Hematopoietic multipotent progenitor cell treated with erythropoietin and hydrocortisone succinate and interleukin-3 and kit ligand, for 4 days (in vitro differentiated cells): ENCODE measurements at regions not wholly inside any gene's neighbourhood (a gene's known extent, or its start where the extent isn't known, plus 50 kb on each side); places are given as distances from the start of the nearest gene placed in this dataset.

Source experiments
- DNase-seq: peaks from one replicate; pipeline ENCODE4 v3.0.0-alpha.2; 2015

- no peak for DNase-seq
Observed at GRCh38 chr14:53510281-53510912, 357.3 kb upstream of the DDHD1 start.

GRCh38 chr14:53509276-53510244, 356.4 kb upstream of the DDHD1 start:
- no peak for DNase-seq

DNA sequence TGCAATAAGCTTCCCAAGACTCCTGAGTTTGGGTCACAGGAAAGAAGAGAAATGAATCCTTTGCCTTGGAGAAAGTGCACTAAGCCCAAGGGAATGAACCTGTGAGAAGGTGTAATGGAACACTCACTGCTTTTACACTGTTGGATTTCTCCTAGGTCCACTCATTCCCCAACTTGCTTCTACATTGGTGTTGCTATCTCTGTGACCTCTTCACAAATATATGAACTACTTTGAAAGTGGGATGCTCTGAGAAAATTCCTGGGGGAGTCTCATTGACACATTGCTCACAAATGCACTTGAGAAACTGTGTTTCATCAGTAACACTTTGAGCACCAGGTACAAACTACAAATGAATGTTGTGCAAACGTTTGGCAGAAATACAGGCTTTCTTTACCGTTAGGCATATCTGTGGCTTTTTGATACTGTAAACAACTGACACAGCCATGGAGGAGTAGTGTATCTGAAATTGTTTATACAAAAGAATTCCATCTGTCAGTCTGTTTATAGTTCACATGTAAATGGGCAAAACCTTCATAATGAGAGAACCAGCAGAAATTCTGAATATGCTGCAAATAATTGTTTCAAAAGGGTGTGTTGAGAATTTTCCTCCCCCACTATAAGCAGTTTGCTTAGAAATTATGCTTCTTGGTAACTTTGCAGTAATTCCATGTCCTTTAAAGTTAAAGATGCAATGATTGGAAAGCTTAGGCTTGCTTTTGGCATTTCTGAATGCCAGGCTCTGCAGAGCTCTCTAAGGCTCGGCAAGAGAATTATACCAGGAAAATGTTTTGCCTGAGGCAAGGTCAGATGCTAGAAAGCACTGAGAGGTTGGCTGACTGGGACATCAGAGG, 348.5 kb upstream of the DDHD1 start:
- no peak for DNase-seq

DNA sequence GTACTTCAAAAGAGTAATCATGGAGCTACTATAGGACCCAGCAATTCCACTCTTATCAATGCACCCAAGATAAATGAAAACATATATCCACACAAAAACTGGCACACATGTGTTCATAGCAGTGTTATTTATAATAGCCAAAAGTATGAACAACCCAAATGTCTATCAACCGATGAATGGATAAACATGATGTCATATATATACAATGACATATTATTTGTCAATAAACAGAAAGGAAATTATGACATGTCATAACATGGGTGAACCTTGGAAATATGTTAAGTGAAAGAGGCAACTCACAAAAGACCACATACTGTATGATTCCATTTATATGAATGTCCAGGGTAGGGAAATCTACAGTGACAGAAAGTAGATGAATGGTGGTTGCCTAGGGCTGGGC, 347.1 kb upstream of the DDHD1 start:
- no peak for DNase-seq

- no peak for DNase-seq
Observed at GRCh38 chr14:53496668-53497067, 343.5 kb upstream of the DDHD1 start.

- DNase-seq = no peak
Observed at GRCh38 chr14:53495846-53496343, 342.8 kb upstream of the DDHD1 start.

GRCh38 chr14:53494587-53494986, 341.5 kb upstream of the DDHD1 start:
- DNase-seq = no peak

- DNase-seq = no peak
Observed at GRCh38 chr14:53493860-53494259, 340.7 kb upstream of the DDHD1 start.

GRCh38 chr14:53493320-53493719, 340.2 kb upstream of the DDHD1 start:
- no peak for DNase-seq

DNA sequence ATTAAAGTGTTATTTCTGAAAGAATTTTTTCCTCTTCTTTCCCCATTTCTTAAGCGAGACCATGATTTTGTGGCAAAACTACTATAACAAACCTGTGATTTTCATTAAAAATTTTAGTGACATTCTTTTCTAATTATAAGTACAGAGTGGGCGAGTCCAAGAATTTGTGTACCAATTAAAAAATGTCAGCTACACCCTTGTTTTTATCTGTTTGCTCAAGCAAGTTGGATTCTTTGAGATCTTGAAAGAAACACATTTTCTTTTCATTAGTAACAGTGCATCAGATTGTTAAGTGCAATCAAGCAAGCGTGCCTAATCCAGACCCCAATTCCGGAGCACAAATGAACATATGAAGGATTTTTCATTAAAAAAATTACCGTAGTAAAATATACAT, 338.8 kb upstream of the DDHD1 start:
- DNase-seq = no peak

DNA sequence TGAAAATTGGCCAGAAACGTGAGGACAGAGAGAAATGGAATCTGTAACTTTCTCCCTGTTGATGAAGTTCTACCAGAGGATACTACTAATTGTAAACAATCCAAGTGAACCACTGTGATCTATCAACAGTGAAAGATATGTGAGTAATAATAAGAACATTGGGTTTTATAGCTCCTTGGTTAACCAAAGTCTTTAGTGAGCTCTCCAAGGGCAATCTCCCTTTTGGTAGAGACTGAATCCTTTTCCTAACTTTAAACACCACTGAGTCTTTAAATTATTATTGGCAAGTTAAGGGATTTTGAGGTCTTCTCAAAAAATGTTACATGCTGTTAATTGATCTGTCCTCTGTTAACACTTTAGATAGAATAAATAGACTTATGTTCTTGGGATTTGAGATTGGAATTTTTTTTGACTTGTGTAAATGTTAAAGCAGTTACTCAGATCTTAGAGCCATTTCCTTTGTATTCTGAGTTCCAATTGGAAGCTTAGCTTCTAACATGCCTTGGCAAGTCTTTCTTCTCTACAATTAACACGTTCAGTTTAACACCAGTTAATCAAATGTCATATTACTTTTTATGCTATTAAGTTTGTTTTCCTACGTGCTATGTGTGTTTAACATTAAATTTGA, 338.2 kb upstream of the DDHD1 start:
- DNase-seq = no peak

DNA sequence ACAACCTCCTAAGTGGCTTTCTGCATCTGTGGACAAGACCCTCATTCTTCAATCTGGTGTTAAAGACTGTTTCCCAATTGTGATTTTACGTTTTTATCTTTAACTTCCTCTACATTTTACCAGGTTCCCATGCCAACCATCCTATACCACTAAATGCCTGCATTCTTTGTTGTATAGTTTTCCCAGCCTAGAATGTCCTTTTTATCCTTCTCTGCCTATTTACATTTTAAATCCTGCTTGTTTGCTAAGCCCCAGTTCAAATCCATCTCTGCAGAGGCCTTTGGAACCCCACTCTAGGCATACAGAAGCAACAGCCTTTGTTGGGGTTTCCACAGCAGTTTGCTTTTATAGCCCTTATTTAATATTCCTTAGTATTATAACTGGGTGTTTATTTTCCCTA, 325.1 kb upstream of the DDHD1 start:
- no peak for DNase-seq

- no peak for DNase-seq
Observed at GRCh38 chr14:53473480-53473879, 320.4 kb upstream of the DDHD1 start.

GRCh38 chr14:53472306-53472705, 319.2 kb upstream of the DDHD1 start:
- DNase-seq = no peak

DNA sequence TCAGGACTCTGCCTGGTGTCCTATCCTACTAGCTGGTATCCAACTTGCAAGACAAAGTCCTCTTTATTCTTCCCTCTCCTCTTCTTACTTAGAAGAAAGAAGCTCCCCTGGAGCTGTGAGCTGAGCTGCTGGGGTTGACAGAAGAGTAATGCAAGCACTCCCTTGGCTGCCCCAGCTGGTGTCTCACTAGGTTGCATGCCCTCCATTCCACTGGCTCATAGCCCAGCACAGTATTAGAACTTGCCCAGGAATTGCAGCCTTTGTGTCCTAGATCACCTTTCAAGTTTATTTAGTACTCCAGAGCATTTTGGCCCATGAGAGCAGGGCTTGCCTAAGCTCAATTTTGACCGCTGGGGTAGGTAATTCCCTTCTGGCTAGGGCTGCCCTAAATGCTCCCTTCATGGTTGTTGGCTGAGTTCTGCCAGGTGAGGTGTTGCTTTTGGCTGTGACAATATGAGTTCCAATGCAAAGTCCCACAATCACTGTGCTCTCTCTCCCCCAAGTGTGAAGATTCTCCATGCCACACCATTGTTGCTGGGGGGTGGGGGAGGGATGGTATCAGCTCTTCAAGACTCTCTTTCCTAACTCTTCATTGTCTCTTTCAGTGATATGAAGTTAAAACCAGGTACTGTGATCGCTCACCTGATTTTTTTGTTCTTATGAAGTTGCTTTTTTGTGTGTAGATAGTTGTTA, 317.4 kb upstream of the DDHD1 start:
- no peak for DNase-seq

DNA sequence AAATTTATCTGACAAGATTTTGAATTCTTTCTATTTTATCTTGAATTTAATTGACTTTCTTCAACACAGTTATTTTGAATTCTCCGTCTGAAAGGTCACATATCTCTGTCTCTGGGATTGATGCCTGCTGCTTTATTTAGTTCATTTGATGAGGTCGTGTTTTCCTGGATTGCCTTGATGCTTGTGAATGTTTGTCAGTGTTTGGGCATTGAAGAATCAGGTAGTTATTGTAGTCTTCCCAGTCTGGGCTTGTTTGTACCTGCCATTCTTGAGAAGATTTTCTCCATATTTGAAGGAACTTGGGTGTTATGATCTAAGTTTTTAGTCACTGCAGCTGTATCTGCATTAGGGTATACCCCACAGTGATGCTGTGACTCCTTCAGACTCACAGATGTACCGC, 315.8 kb upstream of the DDHD1 start:
- DNase-seq = no peak

DNA sequence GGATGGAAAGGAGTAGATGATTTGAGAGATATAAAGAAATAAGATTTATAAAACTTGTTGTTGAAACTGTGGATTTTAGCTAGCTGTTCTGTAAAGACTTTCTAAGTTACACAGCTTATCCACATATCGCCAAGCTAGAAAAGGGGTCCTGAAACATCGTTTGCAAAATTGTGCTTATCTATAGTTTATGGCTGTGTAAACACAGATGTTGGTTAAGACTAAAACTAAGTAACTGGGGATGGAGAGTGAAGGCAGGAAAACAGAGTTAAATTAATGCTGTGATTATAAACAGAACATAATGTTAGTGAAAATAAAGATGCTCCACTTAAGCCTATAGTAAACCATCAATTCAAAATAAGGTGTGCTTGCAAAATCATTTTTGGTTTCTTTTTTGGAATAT, 311.3 kb upstream of the DDHD1 start:
- no peak for DNase-seq

GRCh38 chr14:53462931-53463778, 310.0 kb upstream of the DDHD1 start:
- DNase-seq = peak; percentile 2

DNA sequence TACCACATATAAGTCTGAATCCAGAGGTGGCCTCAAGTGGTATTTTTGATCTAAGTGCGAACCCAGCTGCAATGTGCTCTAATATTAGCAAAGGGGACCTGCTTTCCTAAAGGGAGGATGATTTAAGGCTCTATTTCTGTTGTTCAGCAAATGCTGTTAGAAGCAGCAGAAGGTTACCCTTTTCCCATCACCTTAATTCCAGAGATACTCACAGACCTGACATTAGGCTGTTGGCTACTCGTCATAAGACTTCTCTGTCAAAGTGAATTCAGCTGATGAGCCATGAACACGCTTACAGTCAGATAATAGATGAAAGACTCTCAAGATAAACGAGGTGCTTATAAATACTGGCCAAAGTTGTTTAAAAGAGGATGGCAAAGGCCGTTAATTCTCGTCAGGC, 308.7 kb upstream of the DDHD1 start:
- DNase-seq = no peak

- DNase-seq = no peak
Observed at GRCh38 chr14:53460544-53460943, 307.4 kb upstream of the DDHD1 start.

DNA sequence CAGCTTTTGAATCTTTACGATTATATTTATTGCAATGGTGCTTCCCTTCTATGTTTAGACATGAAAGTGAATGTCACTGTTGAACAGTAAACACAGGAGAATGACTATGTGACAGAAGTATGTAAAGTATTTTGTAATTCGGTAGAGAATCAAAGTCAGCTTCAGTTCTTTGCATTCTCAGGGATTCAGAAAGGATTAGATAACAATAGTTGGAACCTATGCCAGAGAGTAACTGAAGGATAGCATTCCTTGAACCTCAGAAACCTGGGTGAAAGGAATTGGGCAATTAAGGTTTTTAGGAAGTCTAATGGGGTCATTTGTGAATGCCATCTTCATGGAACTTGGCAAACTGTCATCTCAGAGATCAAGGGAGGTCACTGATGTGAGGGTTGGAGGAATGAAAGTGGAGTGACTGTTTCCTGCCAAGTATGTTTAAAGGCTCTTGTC, 305.3 kb upstream of the DDHD1 start:
- DNase-seq = no peak
